H9 (cell line): ENCODE measurements at regions not wholly inside any gene's neighbourhood (a gene's known extent, or its start where the extent isn't known, plus 50 kb on each side); places are given as distances from the start of the nearest gene placed in this dataset.

Experiments used
- DNase-seq: peaks from one replicate; pipeline ENCODE4 v3.0.0-alpha.2; 2017
- H2AFZ ChIP-seq: one replicate; pipeline ENCODE4 v1.6.1; 2013; ENCODE audit warnings: mild to moderate bottlenecking, low read length, control low read depth, moderate library complexity
- H2AK5ac ChIP-seq: 2 replicates; pipeline ENCODE4 v1.6.1; 2013; ENCODE audit warnings: low read length, control low read depth, mixed read lengths; ENCODE audit not compliant: insufficient read length
- H2BK120ac ChIP-seq: one replicate; pipeline ENCODE4 v1.6.1; 2013; ENCODE audit warnings: low read depth, mild to moderate bottlenecking, low read length, control low read depth, inconsistent platforms; ENCODE audit not compliant: poor library complexity, severe bottlenecking
- H2BK12ac ChIP-seq: 2 replicates; pipeline ENCODE4 v1.6.1; 2013; ENCODE audit warnings: low read length, control low read depth, mixed read lengths, low read depth; ENCODE audit not compliant: insufficient read length
- H2BK15ac ChIP-seq: 2 replicates; pipeline ENCODE4 v1.6.1; 2013; ENCODE audit warnings: low read depth, low read length, control low read depth
- H2BK20ac ChIP-seq: one replicate; pipeline ENCODE4 v1.6.1; 2013; ENCODE audit warnings: low read depth, mild to moderate bottlenecking, low read length, control low read depth, inconsistent platforms; ENCODE audit not compliant: poor library complexity, severe bottlenecking
- H2BK5ac ChIP-seq: 2 replicates; pipeline ENCODE4 v1.6.1; 2013; ENCODE audit warnings: low read length, control low read depth, mixed read lengths; ENCODE audit not compliant: insufficient read length
- H3K14ac ChIP-seq: 2 replicates; pipeline ENCODE4 v1.6.1; 2013; ENCODE audit warnings: low read length, control low read depth; ENCODE audit not compliant: insufficient read depth
- H3K18ac ChIP-seq: 2 replicates; pipeline ENCODE4 v1.6.1; 2013; ENCODE audit warnings: low read depth, mild to moderate bottlenecking, mixed read lengths, low read length, control low read depth; ENCODE audit not compliant: insufficient read length
- H3K23ac ChIP-seq: 2 replicates; pipeline ENCODE4 v1.6.1; 2013; ENCODE audit warnings: low read length, control low read depth, mixed read lengths, low read depth; ENCODE audit not compliant: insufficient read length
- H3K23me2 ChIP-seq: 2 replicates; pipeline ENCODE4 v1.6.1; 2013; ENCODE audit warnings: low read depth, mild to moderate bottlenecking, mixed read lengths, low read length, control low read depth; ENCODE audit not compliant: insufficient read length, poor library complexity, severe bottlenecking
- H3K27ac ChIP-seq: 2 replicates; pipeline ENCODE4 v1.5.1; 2013; ENCODE audit warnings: low read length, control low read depth, mixed read lengths, low read depth; ENCODE audit not compliant: insufficient read length
- H3K27me3 ChIP-seq: 2 replicates; pipeline ENCODE4 v1.6.1; 2013; ENCODE audit warnings: low read length, control low read depth, inconsistent platforms; ENCODE audit not compliant: insufficient read depth
- H3K4ac ChIP-seq: 2 replicates; pipeline ENCODE4 v1.6.1; 2013; ENCODE audit warnings: low read depth, mild to moderate bottlenecking, control low read depth, inconsistent platforms, low read length, moderate library complexity
- H3K4me1 ChIP-seq: 2 replicates; pipeline ENCODE4 v1.6.1; 2013; ENCODE audit warnings: low read length, control low read depth, inconsistent platforms; ENCODE audit not compliant: insufficient read depth
- H3K4me2 ChIP-seq: 2 replicates; pipeline ENCODE4 v1.6.1; 2013; ENCODE audit warnings: low read length, control low read depth, mixed read lengths; ENCODE audit not compliant: insufficient read length, insufficient read depth
- H3K56ac ChIP-seq: 2 replicates; pipeline ENCODE4 v1.6.1; 2013; ENCODE audit warnings: low read depth, mild to moderate bottlenecking, mixed read lengths, low read length, control low read depth; ENCODE audit not compliant: insufficient read length
- H3K79me1 ChIP-seq: 2 replicates; pipeline ENCODE4 v1.6.1; 2013; ENCODE audit warnings: low read depth, mild to moderate bottlenecking, moderate library complexity, low read length, control low read depth, inconsistent platforms; ENCODE audit not compliant: insufficient read depth, poor library complexity, severe bottlenecking
- H3K79me2 ChIP-seq: 2 replicates; pipeline ENCODE4 v1.6.1; 2013; ENCODE audit warnings: low read length, control low read depth, inconsistent platforms; ENCODE audit not compliant: insufficient read depth
- H3K9ac ChIP-seq: 2 replicates; pipeline ENCODE4 v1.6.1; 2013; ENCODE audit warnings: low read length, control low read depth, mixed read lengths; ENCODE audit not compliant: insufficient read length; ENCODE audit errors: extremely low read depth
- H3K9me3 ChIP-seq: one replicate; pipeline ENCODE4 v1.6.1; 2013; ENCODE audit warnings: low read depth, low read length, inconsistent platforms; ENCODE audit not compliant: control insufficient read depth
- H3T11ph ChIP-seq: one replicate; pipeline ENCODE4 v1.6.1; 2013; ENCODE audit warnings: mild to moderate bottlenecking, low read length, control low read depth, inconsistent platforms
- H4K20me1 ChIP-seq: one replicate; pipeline ENCODE4 v1.6.1; 2013; ENCODE audit not compliant: control insufficient read depth, insufficient read length, insufficient read depth
- H4K5ac ChIP-seq: 2 replicates; pipeline ENCODE4 v1.6.1; 2013; ENCODE audit warnings: low read depth, mild to moderate bottlenecking, mixed read lengths, low read length, control low read depth; ENCODE audit not compliant: insufficient read length
- H4K8ac ChIP-seq: replicated peaks from 2 replicates; pipeline ENCODE4 v1.6.1; 2013; ENCODE audit warnings: low read length, control low read depth, mixed read lengths, low read depth; ENCODE audit not compliant: insufficient read length
- H4K91ac ChIP-seq: 2 replicates; pipeline ENCODE4 v1.6.1; 2013; ENCODE audit warnings: low read depth, mild to moderate bottlenecking, moderate library complexity, mixed read lengths, low read length, control low read depth; ENCODE audit not compliant: insufficient read length
- H3K27ac Mint-ChIP-seq, 3 experiments: 2 replicates in 2 of 3; 3 replicates in 1 of 3; pipeline ENCODE4 v1.8.0; 2020 to 2021; ENCODE audit warnings: mixed read lengths in 3 of 3, mild to moderate bottlenecking in 1 of 3, moderate library complexity in 1 of 3
- H3K27me3 Mint-ChIP-seq: 2 replicates; pipeline ENCODE4 v1.8.0; 2021; ENCODE audit warnings: low read depth, mild to moderate bottlenecking, moderate library complexity, mixed read lengths
- H3K36me3 Mint-ChIP-seq, 3 experiments: 2 replicates in 2 of 3; 3 replicates in 1 of 3; pipeline ENCODE4 v1.8.0; 2020 to 2021; ENCODE audit warnings: low read depth in 3 of 3, mixed read lengths in 3 of 3; ENCODE audit not compliant: insufficient read depth in 1 of 3
- H3K4me1 Mint-ChIP-seq, 2 experiments: 2 replicates each; pipeline ENCODE4 v1.8.0; 2020; ENCODE audit warnings: mixed read lengths in 2 of 2
- H3K4me3 Mint-ChIP-seq, 2 experiments: 2 replicates in 1 of 2; 3 replicates in 1 of 2; pipeline ENCODE4 v1.8.0; 2020 to 2021; ENCODE audit warnings: mild to moderate bottlenecking in 2 of 2, mixed read lengths in 2 of 2, moderate library complexity in 1 of 2
- H3K9me3 Mint-ChIP-seq, 2 experiments: 2 replicates in 1 of 2; 3 replicates in 1 of 2; pipeline ENCODE4 v1.8.0; 2020; ENCODE audit warnings: mild to moderate bottlenecking in 2 of 2, mixed read lengths in 2 of 2, moderate library complexity in 1 of 2
- CTCF ChIP-seq: fragments of 200-600 bp; sonication (generic); conservative IDR thresholded peaks from 3 replicates; pipeline ENCODE4 v1.8.0; 2021; ENCODE audit warnings: antibody characterized with exemption, mild to moderate bottlenecking
- WGBS: extraction: QIAGEN DNeasy Blood & Tissue Kit; methylation state at CpG from one replicate; pipeline ENCODE4 v1.1.7; 2013; ENCODE audit warnings: missing lambda C conversion rate, low lambda C conversion rate, mixed read lengths; ENCODE audit not compliant: insufficient read length; ENCODE audit errors: extremely low coverage; 5-methylcytosine and 5-hydroxymethylcytosine counted together

GRCh38 chr15:87686841-87687522, 569.6 kb downstream of the NTRK3 start:
- no peaks in the 10 kb centered on the region for H3K36me3 Mint-ChIP-seq
- Histone ChIP-seq H3K79me1 (no peaks in the 10 kb centered on the region), H2BK20ac (peak overlapping the region; percentile 45), H3K9ac (no peak overlapping the region), H3T11ph (no peak overlapping the region), H2AFZ (no peak overlapping the region), H2BK15ac (no peak overlapping the region), H2BK12ac (no peak overlapping the region), H4K20me1 (no peaks in the 10 kb centered on the region), H3K9me3 (no peaks in the 10 kb centered on the region), H2AK5ac (no peak overlapping the region), H3K27me3 (no peaks in the 10 kb centered on the region), H2BK5ac (no peak overlapping the region), H3K14ac (no peak overlapping the region), H2BK120ac (no peak overlapping the region), H3K18ac (no peak overlapping the region), H4K8ac (no peak overlapping the region), H3K79me2 (no peaks in the 10 kb centered on the region), H3K27ac (no peak overlapping the region), H4K91ac (no peak overlapping the region), H4K5ac (no peak overlapping the region), H3K4ac (no peak overlapping the region), H3K23me2 (no peaks in the 10 kb centered on the region), H3K4me2 (no peak overlapping the region), H3K23ac (no peak overlapping the region), H3K4me1 (no peaks in the 10 kb centered on the region), H3K56ac (no peak overlapping the region)
- no peak overlapping the region for H3K4me3 Mint-ChIP-seq
- H3K27me3 Mint-ChIP-seq: peaks cover 3% of the 10 kb centered on the region; the same call in 1 of the 2 replicates
- H3K4me1 Mint-ChIP-seq: no peaks in the 10 kb centered on the region
- WGBS: no CpG with 5 or more reads among the region's 4 CpGs
- no peak overlapping the region; a peak in 1 of 7 replicates for H3K27ac Mint-ChIP-seq
- DNase-seq: no peak
- H3K9me3 Mint-ChIP-seq: no peaks in the 10 kb centered on the region; a peak in 1 of 5 replicates
- TF ChIP-seq CTCF: no peak
